ENCODE measurements at regions not wholly inside any gene's neighbourhood (a gene's known extent, or its start where the extent isn't known, plus 50 kb on each side); places are given as distances from the start of the nearest gene placed in this dataset.

- no peak for TF ChIP-seq MLX (CRISPR knock-in tag; IDR thresholded peaks at IDR 0.05)
Observed at GRCh38 chr2:195471807-195472206, 185.2 kb upstream of the SLC39A10 start (continued).

- ChIA-PET POLR2A (no interaction called here), CTCF (no interaction called here)
- Mint-ChIP-seq H3K9me3 (peaks cover 8% of the 10 kb centered on the region; the same call in 1 of the 2 replicates), H3K4me3 (no peak overlapping the region), H3K36me3 (no peaks in the 10 kb centered on the region), H3K27me3 (ENCODE audit: low read depth) (no peaks in the 10 kb centered on the region), H3K27ac (no peak overlapping the region), H3K4me1 (no peaks in the 10 kb centered on the region)
- no peak for ATAC-seq
- TF ChIP-seq ZNF138 (CRISPR knock-in tag; conservative IDR thresholded peaks at IDR 0.05) (no peak), SP1 (CRISPR knock-in tag; conservative IDR thresholded peaks at IDR 0.05) (no peak), E2F5 (CRISPR knock-in tag; IDR thresholded peaks at IDR 0.05) (no peak), CREM (CRISPR knock-in tag; IDR thresholded peaks at IDR 0.05) (no peak), ETV6 (CRISPR knock-in tag; IDR thresholded peaks at IDR 0.05) (no peak), CTCF (IDR thresholded peaks at IDR 0.05) (no peak)
- no peak for DNase-seq (ENCODE audit: low spot score)
Observed at GRCh38 chr2:195471163-195471562, 185.9 kb upstream of the SLC39A10 start.

- TF ChIP-seq ZNF138 (CRISPR knock-in tag; conservative IDR thresholded peaks at IDR 0.05) (no peak), ZNF532 (CRISPR knock-in tag; IDR thresholded peaks at IDR 0.05; ENCODE audit: borderline replicate concordance) (no peak), MAX (CRISPR knock-in tag; IDR thresholded peaks at IDR 0.05) (no peak), ATF3 (CRISPR knock-in tag; conservative IDR thresholded peaks at IDR 0.05) (no peak), NFATC4 (CRISPR knock-in tag; IDR thresholded peaks at IDR 0.05) (no peak), ZNF281 (CRISPR knock-in tag; IDR thresholded peaks at IDR 0.05) (no peak), ZNF219 (CRISPR knock-in tag; IDR thresholded peaks at IDR 0.05; ENCODE audit: borderline replicate concordance) (no peak), ESRRA (CRISPR knock-in tag; IDR thresholded peaks at IDR 0.05; ENCODE audit: borderline replicate concordance) (no peak), FOXJ3 (CRISPR knock-in tag; IDR thresholded peaks at IDR 0.05; ENCODE audit: borderline replicate concordance) (no peak), ZBTB21 (CRISPR knock-in tag; IDR thresholded peaks at IDR 0.05; ENCODE audit: borderline replicate concordance) (no peak), CREB1 (CRISPR knock-in tag; IDR thresholded peaks at IDR 0.05) (no peak), E2F5 (CRISPR knock-in tag; IDR thresholded peaks at IDR 0.05) (no peak), TCF7 (CRISPR knock-in tag; IDR thresholded peaks at IDR 0.05; ENCODE audit: low read depth) (no peak), ERG (CRISPR knock-in tag; IDR thresholded peaks at IDR 0.05) (no peak), HMGA2 (CRISPR knock-in tag; IDR thresholded peaks at IDR 0.05) (no peak), NFYB (CRISPR knock-in tag; conservative IDR thresholded peaks at IDR 0.05; ENCODE audit: low read depth) (no peak)
- Mint-ChIP-seq H3K4me3 (no peak overlapping the region), H3K27ac (no peak overlapping the region), H3K9me3 (peaks cover 13% of the 10 kb centered on the region), H3K27me3 (ENCODE audit: low read depth) (no peaks in the 10 kb centered on the region), H3K36me3 (no peaks in the 10 kb centered on the region), H3K4me1 (no peaks in the 10 kb centered on the region)
- no peak for DNase-seq (ENCODE audit: low spot score)
- CTCF ChIA-PET: no interaction called here
- no peak for ATAC-seq
- POLR2A ChIA-PET: no interaction called here
Observed at GRCh38 chr2:195470622-195471021, 186.4 kb upstream of the SLC39A10 start.

Measured in WTC11 (cell line).